ENCODE measurements at regions not wholly inside any gene's neighbourhood (a gene's known extent, or its start where the extent isn't known, plus 50 kb on each side); places are given as distances from the start of the nearest gene placed in this dataset.

GRCh38 chr2:14231391-14231898, 401.1 kb upstream of the LRATD1 start:
- no peak for DNase-seq (ENCODE audit: low read depth in 2 of 3, low spot score in 2 of 3)

- no peak for DNase-seq (ENCODE audit: low read depth in 2 of 3, low spot score in 2 of 3)
Observed at GRCh38 chr2:14232217-14232616, 400.3 kb upstream of the LRATD1 start.

GRCh38 chr2:14234911-14235310, 397.6 kb upstream of the LRATD1 start:
- no peak for DNase-seq (ENCODE audit: low read depth in 2 of 3, low spot score in 2 of 3)

GRCh38 chr2:14235667-14236066, 396.9 kb upstream of the LRATD1 start:
- no peak for DNase-seq (ENCODE audit: low read depth in 2 of 3, low spot score in 2 of 3)

GRCh38 chr2:14237902-14238301, 394.6 kb upstream of the LRATD1 start:
- DNase-seq (ENCODE audit: low read depth in 2 of 3, low spot score in 2 of 3): no peak

GRCh38 chr2:14239605-14240004, 392.9 kb upstream of the LRATD1 start:
- DNase-seq (ENCODE audit: low read depth in 2 of 3, low spot score in 2 of 3): no peak

GRCh38 chr2:14240868-14241267, 391.6 kb upstream of the LRATD1 start:
- no peak for DNase-seq (ENCODE audit: low read depth in 2 of 3, low spot score in 2 of 3)

GRCh38 chr2:14245901-14246300, 386.6 kb upstream of the LRATD1 start:
- no peak for DNase-seq (ENCODE audit: low read depth in 2 of 3, low spot score in 2 of 3)

GRCh38 chr2:14255135-14255820, 377.2 kb upstream of the LRATD1 start:
- DNase-seq (ENCODE audit: low read depth in 2 of 3, low spot score in 2 of 3): no peak

- no peak for DNase-seq (ENCODE audit: low read depth in 2 of 3, low spot score in 2 of 3)
Observed at GRCh38 chr2:14256890-14257289, 375.6 kb upstream of the LRATD1 start.

GRCh38 chr2:14257801-14258507, 374.6 kb upstream of the LRATD1 start:
- DNase-seq (ENCODE audit: low read depth in 2 of 3, low spot score in 2 of 3): no peak

- DNase-seq (ENCODE audit: low read depth in 2 of 3, low spot score in 2 of 3): no peak
Observed at GRCh38 chr2:14261771-14262170, 370.7 kb upstream of the LRATD1 start.

- no peak for DNase-seq (ENCODE audit: low read depth in 2 of 3, low spot score in 2 of 3)
Observed at GRCh38 chr2:14263053-14263452, 369.5 kb upstream of the LRATD1 start.

- DNase-seq (ENCODE audit: low read depth in 2 of 3, low spot score in 2 of 3): no peak
Observed at GRCh38 chr2:14270036-14270582, 362.4 kb upstream of the LRATD1 start.

- DNase-seq (ENCODE audit: low read depth in 2 of 3, low spot score in 2 of 3): no peak
Observed at GRCh38 chr2:14272396-14273075, 360.0 kb upstream of the LRATD1 start.

- no peak for DNase-seq (ENCODE audit: low read depth in 2 of 3, low spot score in 2 of 3)
Observed at GRCh38 chr2:14273650-14274049, 358.9 kb upstream of the LRATD1 start.

GRCh38 chr2:14284244-14284643, 348.3 kb upstream of the LRATD1 start:
- DNase-seq (ENCODE audit: low read depth in 2 of 3, low spot score in 2 of 3): no peak

- DNase-seq (ENCODE audit: low read depth in 2 of 3, low spot score in 2 of 3): no peak
Observed at GRCh38 chr2:14285812-14286211, 346.7 kb upstream of the LRATD1 start.

GRCh38 chr2:14288016-14288415, 344.5 kb upstream of the LRATD1 start:
- DNase-seq (ENCODE audit: low read depth in 2 of 3, low spot score in 2 of 3): no peak

- no peak for DNase-seq (ENCODE audit: low read depth in 2 of 3, low spot score in 2 of 3)
Observed at GRCh38 chr2:14292964-14293363, 339.6 kb upstream of the LRATD1 start.

- no peak for DNase-seq (ENCODE audit: low read depth in 2 of 3, low spot score in 2 of 3)
Observed at GRCh38 chr2:14297340-14297739, 335.2 kb upstream of the LRATD1 start.

GRCh38 chr2:14297906-14298305, 334.6 kb upstream of the LRATD1 start:
- DNase-seq (ENCODE audit: low read depth in 2 of 3, low spot score in 2 of 3): no peak
